GM13977 (cell line): ENCODE measurements at regions not wholly inside any gene's neighbourhood (a gene's known extent, or its start where the extent isn't known, plus 50 kb on each side); places are given as distances from the start of the nearest gene placed in this dataset.

Source experiments
- DNase-seq: peaks from one replicate; pipeline ENCODE4 v3.0.0; 2012; ENCODE audit warnings: low spot score
- in situ Hi-C: fragments of 300-500 bp; cut with MboI; formaldehyde crosslinking; loops from one replicate; pipeline ENCODE4 v1.12.0; 2022; ENCODE audit warnings: low sequenced_read_pairs, low pct_unique_long_range_greater_than_20kb, mixed read lengths, inconsistent platforms; ENCODE audit not compliant: unreplicated experiment
- TF ChIP-seq, protein P1 (sequence below): IDR thresholded peaks from 2 replicates; pipeline ENCODE4 v1.5.1; 2012; ENCODE audit warnings: mild to moderate bottlenecking, control low read depth; ENCODE audit not compliant: insufficient read depth; ENCODE audit errors: extremely low read depth, missing control alignments

DNA sequence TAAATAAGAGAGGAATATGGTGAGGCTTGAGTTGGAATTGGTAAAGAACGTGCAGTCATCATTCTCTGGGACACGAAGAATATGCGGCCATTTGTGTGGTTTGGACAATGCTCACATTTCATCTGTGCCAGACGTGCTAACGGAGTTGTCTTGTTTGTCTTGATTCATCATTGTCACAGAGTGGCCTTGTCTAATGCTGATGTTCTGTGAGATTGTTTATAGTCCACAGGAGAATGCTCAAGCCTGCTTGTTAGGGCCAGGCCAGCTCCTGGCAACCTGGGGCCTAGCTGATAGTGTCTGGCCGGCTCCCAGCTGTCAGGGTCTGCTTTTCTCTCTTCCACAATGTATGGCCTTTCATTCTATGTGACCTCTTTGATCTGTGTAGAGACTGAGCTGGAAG lies 384.7 kb downstream of the EDEM1 start:
- in situ Hi-C loops, result no loop called here
- DNase-seq, result no peak
- TF ChIP-seq, protein P1, sequence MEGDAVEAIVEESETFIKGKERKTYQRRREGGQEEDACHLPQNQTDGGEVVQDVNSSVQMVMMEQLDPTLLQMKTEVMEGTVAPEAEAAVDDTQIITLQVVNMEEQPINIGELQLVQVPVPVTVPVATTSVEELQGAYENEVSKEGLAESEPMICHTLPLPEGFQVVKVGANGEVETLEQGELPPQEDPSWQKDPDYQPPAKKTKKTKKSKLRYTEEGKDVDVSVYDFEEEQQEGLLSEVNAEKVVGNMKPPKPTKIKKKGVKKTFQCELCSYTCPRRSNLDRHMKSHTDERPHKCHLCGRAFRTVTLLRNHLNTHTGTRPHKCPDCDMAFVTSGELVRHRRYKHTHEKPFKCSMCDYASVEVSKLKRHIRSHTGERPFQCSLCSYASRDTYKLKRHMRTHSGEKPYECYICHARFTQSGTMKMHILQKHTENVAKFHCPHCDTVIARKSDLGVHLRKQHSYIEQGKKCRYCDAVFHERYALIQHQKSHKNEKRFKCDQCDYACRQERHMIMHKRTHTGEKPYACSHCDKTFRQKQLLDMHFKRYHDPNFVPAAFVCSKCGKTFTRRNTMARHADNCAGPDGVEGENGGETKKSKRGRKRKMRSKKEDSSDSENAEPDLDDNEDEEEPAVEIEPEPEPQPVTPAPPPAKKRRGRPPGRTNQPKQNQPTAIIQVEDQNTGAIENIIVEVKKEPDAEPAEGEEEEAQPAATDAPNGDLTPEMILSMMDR, result no peak

DNA sequence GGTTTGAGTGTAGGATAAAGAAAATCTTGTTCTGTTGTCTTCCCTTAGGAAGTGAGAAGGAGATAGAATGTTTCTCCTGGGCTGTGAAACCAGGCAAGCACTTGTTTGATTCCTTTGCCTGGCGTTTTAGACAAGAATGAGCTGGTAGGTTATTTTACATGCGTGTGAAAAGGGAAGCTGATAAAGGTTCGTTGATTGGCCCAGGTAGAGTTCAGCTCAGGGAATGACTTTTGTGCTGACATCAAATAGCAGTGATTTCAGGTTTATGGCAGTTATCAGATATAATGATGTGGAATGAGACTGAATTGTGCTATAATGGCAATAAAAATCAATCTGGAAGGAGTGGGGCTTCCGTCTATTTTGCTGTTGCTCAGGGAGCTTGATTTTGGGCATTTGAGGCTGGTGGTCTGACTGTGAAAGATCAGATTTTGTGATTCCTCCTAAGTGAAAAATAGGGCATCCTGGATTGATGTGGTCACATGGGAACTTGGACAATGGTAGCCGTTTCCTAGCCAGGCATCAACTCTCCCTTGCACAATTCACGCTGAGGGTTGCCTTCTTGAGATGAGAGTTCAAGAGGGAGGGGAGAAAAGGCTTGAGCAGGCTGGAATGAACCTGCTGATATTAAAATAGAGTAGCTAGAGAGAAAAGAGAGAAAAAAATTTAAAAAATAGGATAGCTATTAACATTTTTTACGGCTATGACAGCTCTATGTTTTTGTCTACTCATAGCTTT lies 388.9 kb downstream of the EDEM1 start:
- TF ChIP-seq, protein P1, result no peak
- DNase-seq, result no peak
- in situ Hi-C loops, result no loop called here

DNA sequence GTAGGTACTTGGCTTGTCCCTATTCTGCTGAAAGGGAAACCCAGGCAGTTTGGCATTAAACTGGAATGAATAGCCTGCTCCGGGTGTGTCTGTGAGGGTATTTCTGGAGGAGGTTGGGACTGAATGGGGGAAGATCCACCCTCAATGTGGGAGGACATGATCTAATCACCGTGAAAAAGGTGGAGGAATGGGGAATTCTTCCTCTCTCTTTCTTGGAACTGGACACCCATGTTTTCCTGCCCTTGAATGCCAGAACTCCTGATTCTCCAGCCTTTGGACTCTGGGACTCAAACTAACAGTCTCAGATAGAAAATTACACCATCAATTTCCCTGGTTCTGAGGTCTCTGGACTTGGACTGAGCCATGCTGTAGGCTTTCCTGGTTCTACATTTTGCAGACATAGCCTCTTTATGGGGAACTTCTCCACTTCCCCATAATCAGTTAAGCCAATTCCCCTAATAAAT lies 391.7 kb downstream of the EDEM1 start:
- TF ChIP-seq, protein P1, result no peak
- DNase-seq, result no peak
- in situ Hi-C loops, result no loop called here

DNA sequence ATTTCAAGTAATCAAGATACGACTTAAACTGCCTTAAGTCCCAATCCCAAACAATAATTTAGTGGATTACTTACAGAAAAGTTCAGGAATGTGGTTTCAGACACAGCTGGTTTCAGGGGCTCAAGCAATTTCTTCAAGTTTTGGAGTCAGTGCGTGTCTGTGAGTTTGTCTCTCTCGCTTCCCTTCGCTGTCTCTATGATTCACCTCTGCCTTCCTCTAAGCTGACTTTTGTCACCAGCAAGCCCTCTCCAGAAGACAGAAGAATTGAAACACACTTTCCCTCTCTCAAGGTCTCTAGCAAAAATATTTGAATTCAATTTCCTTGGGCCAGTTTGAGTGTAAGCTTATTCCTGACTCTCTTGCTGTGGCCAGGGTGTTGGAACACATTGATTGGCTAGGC lies 392.4 kb downstream of the EDEM1 start:
- no peak for DNase-seq
- in situ Hi-C loops, result no loop called here
- TF ChIP-seq, protein P1, result no peak

DNA sequence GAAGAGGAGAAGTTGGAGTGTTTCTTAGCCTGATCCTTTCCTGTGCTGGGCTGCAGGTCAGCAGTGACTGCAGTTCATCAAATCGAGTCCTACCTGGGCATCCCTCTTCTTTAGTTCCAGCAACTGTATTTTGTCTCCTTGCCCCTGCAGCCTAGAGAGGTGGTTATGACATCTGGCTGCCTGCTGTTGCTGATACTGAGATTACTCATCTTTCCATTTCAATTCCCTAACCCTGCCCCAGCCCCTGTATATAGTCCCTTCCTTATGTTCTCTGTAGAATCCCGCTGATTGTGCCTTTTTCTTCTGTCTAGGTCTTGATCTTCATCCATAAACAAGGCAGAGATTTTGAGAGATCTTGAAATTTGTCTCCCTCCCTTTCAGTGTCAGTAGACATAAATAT lies 393.3 kb downstream of the EDEM1 start:
- no peak for DNase-seq
- TF ChIP-seq, protein P1, result no peak
- in situ Hi-C loops, result no loop called here

DNA sequence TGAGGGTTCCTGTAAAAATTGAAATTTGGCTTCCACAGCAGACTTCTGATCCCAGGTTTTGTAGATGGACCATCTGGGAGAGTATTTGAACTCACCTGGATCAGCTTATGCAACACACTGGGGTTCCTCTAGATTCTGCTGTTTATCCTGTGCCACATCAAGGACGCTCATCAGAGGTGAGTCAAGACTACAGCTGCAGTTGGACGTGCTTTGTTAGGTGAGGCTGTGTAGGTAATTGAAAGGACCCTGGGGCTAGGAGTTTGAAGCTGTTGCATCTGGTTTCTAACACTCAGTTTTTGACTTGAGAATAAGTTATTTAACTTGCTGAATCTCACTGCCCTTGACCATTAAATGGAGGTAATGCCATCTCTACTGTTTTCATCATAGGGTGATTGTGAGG lies 394.2 kb downstream of the EDEM1 start:
- in situ Hi-C loops, result no loop called here
- TF ChIP-seq, protein P1, result no peak
- DNase-seq, result no peak

DNA sequence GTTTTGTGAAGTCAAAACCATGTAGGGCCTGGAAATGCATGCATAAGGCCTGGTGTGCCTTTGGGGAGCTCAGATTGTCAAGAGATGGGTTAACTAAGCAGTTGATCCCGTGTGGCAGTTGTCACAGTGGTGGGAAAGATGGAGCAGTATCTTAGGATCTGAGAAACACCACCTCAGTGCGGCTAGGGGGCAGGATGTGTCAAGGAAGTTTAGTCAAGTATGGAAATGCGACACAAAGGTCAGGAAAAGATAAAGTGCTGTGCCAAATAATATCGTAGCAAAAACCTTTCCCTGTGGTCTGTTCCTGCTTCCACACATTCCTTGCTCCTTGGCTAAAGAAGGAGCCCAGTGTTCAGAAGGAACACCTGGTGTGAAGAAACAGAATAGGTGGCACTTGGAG lies 396.4 kb downstream of the EDEM1 start:
- TF ChIP-seq, protein P1, result no peak
- no peak for DNase-seq
- in situ Hi-C loops, result no loop called here
